ENCODE measurements at regions not wholly inside any gene's neighbourhood (a gene's known extent, or its start where the extent isn't known, plus 50 kb on each side); places are given as distances from the start of the nearest gene placed in this dataset.

- H3K27ac ChIP-seq (ENCODE audit: extremely low read length, insufficient read depth, low read length): no peak overlapping the region
- TF ChIP-seq ZNF432 (CRISPR knock-in tag; IDR thresholded peaks at IDR 0.05; ENCODE audit: borderline replicate concordance) (no peak), PAXIP1 (CRISPR knock-in tag; conservative IDR thresholded peaks at IDR 0.05) (0 out of 2 replicates have a peak, but pooled peaks have one; percentile 11), ZBTB7B (CRISPR knock-in tag; IDR thresholded peaks at IDR 0.05) (no peak), SKI (IDR thresholded peaks at IDR 0.05; ENCODE audit: partially characterized antibody) (peak; percentile 28), IRF9 (CRISPR knock-in tag; IDR thresholded peaks at IDR 0.05; ENCODE audit: borderline replicate concordance) (no peak), MZF1 (CRISPR knock-in tag; IDR thresholded peaks at IDR 0.05; ENCODE audit: borderline replicate concordance) (no peak), ZSCAN20 (CRISPR knock-in tag; IDR thresholded peaks at IDR 0.05; ENCODE audit: borderline replicate concordance) (no peak), RARA (CRISPR knock-in tag; IDR thresholded peaks at IDR 0.05) (peak; percentile 42; the same call in 1 of the 2 replicates), HNF4G (IDR thresholded peaks at IDR 0.05; ENCODE audit: borderline replicate concordance, low read depth, low read length) (0 out of 2 replicates have a peak, but pooled peaks have one; percentile 32), HNF4G (CRISPR knock-in tag; IDR thresholded peaks at IDR 0.05; ENCODE audit: borderline replicate concordance, low read depth) (no peak), TRAFD1 (CRISPR knock-in tag; IDR thresholded peaks at IDR 0.05; ENCODE audit: borderline replicate concordance) (no peak), ZC3H13 (CRISPR knock-in tag; IDR thresholded peaks at IDR 0.05) (no peak), ZNF879 (CRISPR knock-in tag; IDR thresholded peaks at IDR 0.05) (no peak), YEATS4 (CRISPR knock-in tag; IDR thresholded peaks at IDR 0.05; ENCODE audit: borderline replicate concordance) (no peak), ETS1 (CRISPR knock-in tag; IDR thresholded peaks at IDR 0.05) (no peak)
Measured at GRCh38 chr14:95434121-95434520, 82.3 kb downstream of the SYNE3 start.

More at GRCh38 chr14:95434121-95434520, 82.3 kb downstream of the SYNE3 start:
- Histone ChIP-seq H3K9ac (ENCODE audit: insufficient read depth, low read depth, low read length) (no peak overlapping the region), H4K20me1 (ENCODE audit: insufficient read depth, low read length) (no peaks in the 10 kb centered on the region), H3K4me2 (ENCODE audit: low read depth, low read length) (no peak overlapping the region), H3K36me3 (replicated peaks in 1 of 2; ENCODE audit: control insufficient read depth in 1 of 2, insufficient read depth in 2 of 2, low read length in 2 of 2) (peaks cover 5 to 28% of the 10 kb centered on the region in 2 experiments; a peak in 4 of 5 replicates), H3K9me3 (ENCODE audit: low read length) (no peaks in the 10 kb centered on the region), H3K4me3 (replicated peaks in 1 of 3; ENCODE audit: insufficient read depth in 1 of 3, low read depth in 2 of 3, low read length in 3 of 3) (no peak overlapping the region), H3K4me1 (ENCODE audit: insufficient read depth, low read length) (peaks cover 25% of the 10 kb centered on the region), H3K27me3 (ENCODE audit: control insufficient read depth in 1 of 2, insufficient read depth in 2 of 2, low read length in 2 of 2) (no peaks in the 10 kb centered on the region), H3K79me2 (ENCODE audit: insufficient read depth, low read length) (no peaks in the 10 kb centered on the region), H2AFZ (ENCODE audit: low read length) (no peak overlapping the region)
- CTCF ChIA-PET (ENCODE audit: low intra/inter-chr PET ratio, low total read pairs): no interaction called here
- intact Hi-C loops (cut with micrococcal nuclease; ENCODE audit: unreplicated experiment): loop anchor here (10.0 kb wide), 1 partner anchor 209 kb away; no protein-coding TSS in a partner anchor
- in situ Hi-C loops (cut with HindIII; ENCODE audit: extremely low pct_ligation_motif_present, low pct_unique_long_range_greater_than_20kb): loop anchor here (5.0 kb wide), 1 partner anchor 747 kb away; no protein-coding TSS in a partner anchor
- no TSS peak for BruUV-seq (replicated peaks)
- ATAC-seq (no peak; the same call in 2 of the 3 replicates), DNase-seq (ENCODE audit: low spot score) (no peak), FAIRE-seq (no peak)
- POLR2A ChIA-PET: no interaction called here
- 58% methylated on average over 1 of the region's 1 CpG for WGBS (ENCODE audit: low lambda C conversion rate)

All from HepG2 (cell line).